Stimulated activated CD4-positive, alpha-beta T cell treated with anti-CD3 and anti-CD28 coated beads, Interleukin-1b, Interleukin-23, amount 100 ng/mL, for 4 hours (primary cell): ENCODE measurements at regions not wholly inside any gene's neighbourhood (a gene's known extent, or its start where the extent isn't known, plus 50 kb on each side); places are given as distances from the start of the nearest gene placed in this dataset.

Experiments used
- DNase-seq, 2 donors: peaks; one replicate each; pipeline ENCODE4 v3.0.0-alpha.2; 2020; ENCODE audit warnings: low read depth in 2 of 2

GRCh38 chr2:150705357-150705756 is 217.9 kb upstream of the RND3 start:
- no peak for DNase-seq

DNA sequence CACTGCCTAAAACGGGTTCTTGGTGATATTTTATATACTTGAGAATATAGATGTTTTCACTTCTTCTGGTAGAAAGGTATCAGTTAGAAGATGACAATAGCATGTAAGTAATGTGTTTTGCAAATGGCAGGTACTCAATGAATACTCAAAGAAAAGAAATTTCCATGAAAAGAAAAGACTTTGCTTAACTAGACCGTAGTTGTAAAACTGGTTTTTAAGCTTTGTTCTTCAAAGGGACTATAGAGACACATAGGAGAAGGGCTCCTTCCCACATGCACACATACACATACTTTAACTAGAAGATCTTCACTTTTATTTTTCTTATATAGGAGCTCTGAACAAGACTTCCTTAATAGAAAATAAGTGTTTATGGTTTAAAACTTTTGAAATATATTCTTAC is 215.3 kb upstream of the RND3 start:
- DNase-seq, result no peak

DNA sequence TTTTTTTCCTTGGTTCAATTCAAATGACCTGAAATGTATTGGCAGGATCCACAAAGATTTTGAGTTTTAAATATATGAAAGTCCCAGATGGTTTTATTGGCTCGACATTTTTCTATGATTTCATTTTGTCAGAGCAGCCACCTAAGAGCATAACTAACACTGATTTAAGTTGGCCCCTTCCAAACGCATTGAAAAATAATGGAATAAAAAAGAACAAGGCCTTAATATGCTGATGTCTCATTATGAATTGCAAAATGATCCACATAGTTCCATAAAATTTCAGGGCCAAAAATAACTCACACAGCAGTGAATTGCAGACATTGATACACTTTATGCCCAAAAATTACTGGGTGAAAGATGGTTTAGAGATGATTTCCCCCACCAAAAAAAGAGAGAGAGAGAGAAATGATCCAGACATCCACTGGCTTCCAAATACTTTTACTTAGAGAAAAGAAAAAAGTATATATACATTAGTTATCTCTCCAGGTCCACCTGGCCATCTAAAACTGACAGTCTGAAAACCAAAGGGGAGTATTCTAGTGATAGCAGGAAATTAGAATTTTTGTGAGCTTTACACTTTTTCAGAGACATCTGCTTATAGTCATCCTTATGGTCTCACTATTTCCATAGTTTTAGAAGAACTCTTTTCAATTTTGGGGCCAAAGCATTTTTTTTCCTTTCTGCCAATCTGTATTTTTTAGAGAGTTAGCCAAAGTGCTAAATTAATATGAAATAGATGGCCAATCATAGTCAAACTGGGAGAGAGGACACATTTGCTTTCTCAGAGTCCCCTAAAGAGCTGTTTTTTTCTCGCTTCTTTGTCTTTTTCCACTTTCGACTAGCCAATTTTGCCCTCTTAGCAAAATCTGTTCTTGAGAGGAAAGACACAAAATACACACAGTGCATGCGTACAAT is 213.5 kb upstream of the RND3 start:
- no peak for DNase-seq

DNA sequence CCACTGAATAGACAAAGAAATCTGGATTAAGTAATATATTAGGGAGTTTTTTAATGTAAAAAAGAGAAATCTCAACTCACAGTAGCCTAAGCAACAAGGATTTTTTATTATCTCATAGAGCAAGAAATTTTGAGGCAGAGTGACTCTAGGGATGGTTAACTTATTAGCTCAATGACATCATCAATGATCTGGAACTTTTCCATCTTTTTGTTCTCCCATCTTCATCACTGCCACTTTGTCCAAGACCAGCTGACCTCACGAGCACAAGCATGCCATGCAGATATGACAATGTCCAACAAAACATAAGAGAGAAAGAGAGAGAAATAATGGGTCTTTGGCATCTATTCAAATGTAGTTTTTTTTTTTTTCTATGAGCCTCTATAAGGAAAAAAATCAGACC is 211.8 kb upstream of the RND3 start:
- DNase-seq, result no peak

- no peak for DNase-seq
Observed at GRCh38 chr2:150698016-150698661, 210.7 kb upstream of the RND3 start.

DNA sequence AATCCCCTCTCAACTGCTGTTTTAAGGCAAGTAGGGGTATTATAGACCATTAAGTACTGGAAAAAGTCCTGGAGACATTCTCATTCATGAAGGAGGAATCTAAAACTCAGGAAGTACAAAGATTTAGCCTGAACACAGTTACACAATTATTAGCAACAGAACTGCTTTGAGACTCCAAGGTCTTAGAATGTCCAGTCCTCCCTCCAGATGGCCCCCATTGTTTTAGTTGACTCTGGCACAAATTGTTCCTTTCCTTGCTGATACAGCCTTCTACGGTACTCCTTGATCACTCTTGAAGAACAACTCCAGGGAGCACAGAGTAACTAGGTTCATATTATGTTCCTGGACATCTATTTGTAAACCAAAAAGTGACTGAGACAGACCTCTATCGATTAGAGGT is 210.1 kb upstream of the RND3 start:
- DNase-seq, result no peak

GRCh38 chr2:150695451-150696135 is 208.1 kb upstream of the RND3 start:
- no peak for DNase-seq

DNA sequence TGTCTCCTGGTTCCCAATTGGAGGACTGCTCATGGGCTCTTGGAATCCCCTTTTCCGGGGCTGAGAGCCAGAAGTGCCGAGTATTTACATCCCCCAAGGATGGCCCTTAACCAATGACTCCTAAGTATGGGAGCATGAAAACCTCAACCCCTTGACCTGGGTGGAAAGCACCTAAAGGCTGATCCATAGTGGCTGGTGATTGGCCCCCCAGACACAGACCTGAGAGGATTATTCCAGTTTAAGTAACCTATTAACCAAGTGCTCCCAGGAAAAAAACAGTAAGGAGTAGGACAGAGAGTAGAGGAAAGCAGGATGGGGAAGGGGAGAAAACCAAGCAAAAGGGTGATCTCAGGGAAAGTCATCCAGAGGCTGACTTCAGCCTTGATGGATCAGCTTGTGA is 206.1 kb upstream of the RND3 start:
- DNase-seq, result no peak

DNA sequence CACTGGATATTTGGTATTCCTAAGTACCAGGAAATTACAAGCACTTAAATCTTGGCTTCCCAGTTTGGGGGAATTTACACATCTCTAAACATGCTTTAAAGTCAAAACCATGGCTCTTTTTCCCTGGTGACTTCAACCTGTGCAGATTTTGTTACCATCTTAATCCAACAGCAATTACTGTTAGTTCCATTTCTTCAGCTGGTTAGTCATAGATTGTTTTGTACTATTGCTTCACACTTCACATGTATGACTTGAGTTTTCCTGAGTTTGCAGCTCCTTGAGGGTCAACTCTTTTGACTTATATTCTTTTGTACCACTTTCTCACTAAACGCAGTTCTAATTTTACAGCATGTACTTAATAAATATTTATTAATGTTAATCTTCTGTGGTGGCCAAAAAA is 203.4 kb upstream of the RND3 start:
- no peak for DNase-seq

GRCh38 chr2:150690261-150690660 is 202.8 kb upstream of the RND3 start:
- no peak for DNase-seq

DNA sequence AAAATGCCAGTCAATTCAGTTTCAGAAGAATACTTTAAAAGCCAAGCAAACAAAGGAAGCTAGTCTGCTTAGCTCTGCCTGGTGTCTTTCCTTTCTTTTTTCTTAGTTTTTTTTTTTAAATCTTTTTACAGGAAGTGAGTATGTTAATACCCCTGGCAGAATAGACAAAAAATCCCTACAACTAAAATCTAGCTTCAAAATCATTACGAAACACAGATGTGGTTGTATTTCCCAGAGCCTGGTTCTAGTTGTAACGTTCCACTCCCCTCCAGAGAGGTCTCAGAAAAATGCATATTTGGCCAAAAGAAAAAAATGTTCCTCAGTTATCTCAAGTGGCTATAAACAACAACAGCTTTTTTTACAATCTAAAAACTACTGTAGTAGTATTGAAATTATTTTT is 202.1 kb upstream of the RND3 start:
- DNase-seq, result no peak

DNA sequence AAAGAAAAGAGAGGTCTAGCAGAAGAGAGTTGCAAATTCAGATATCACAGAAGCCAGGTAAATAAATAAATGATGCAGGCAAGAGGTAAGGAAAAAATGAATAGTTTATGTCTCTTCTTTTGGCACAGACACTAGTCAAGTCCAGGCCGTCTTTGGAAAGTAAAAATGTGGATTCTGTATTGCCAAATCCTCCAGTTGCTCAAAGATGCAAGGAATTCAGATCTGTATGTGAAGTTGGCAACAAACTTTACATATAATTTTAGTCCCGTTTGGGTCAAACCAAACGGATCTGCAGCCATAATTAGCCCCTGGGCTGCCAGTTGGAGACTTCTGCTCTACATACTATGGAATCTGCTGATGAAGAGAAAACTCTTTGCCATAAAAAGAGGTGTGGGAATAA is 200.5 kb upstream of the RND3 start:
- DNase-seq, result no peak

DNA sequence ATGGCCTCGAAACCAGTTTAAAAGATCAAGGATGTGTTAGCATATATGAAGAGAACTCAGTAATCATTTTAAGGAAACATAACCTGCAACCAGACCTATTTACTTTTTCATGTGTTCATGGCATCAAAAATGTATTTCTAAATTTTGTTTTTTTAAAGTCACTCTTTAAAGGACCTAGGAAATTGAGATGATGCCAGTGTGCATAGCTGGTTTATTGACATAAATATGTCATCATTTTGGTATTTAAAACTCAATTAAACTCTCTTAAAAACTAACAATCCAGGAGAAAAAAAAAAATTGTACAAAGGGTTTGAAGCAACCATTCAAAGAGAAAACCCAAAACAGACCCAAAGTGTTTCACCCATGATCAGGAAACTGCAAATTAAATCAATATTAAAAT is 198.9 kb upstream of the RND3 start:
- DNase-seq, result no peak

GRCh38 chr2:150681120-150681804 is 193.8 kb upstream of the RND3 start:
- DNase-seq, result no peak

DNA sequence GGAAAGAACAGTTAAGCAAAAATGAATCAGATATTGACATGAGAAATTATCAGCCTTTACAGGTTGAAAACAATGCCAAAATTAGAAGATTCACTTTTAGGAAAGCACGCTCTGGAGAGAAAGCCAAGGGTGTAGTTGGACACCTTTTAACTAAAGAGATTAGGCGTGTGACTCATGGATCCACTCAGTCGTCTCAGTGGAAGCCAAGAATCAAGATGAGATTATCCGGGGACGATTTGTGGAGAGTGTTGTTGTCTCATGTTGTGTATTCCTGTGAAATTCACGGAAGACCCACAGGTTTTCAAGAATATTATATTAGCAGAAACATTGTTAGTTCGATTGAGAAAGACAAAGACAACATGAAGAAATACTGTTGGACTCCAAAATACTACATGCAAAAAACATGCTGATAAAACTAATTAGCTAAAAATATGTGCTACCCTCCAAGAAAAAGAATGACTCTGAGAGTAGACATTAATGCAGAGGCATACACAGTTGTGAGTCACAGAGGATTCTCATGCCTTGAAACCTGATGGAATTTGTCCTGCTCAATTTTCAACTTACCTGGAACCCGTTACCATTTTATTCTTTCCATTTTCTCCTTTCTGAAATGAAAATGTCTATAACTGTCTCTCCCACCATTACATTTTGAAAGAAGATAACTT is 192.1 kb upstream of the RND3 start:
- DNase-seq, result no peak

GRCh38 chr2:150677551-150677950 is 190.1 kb upstream of the RND3 start:
- no peak for DNase-seq

DNA sequence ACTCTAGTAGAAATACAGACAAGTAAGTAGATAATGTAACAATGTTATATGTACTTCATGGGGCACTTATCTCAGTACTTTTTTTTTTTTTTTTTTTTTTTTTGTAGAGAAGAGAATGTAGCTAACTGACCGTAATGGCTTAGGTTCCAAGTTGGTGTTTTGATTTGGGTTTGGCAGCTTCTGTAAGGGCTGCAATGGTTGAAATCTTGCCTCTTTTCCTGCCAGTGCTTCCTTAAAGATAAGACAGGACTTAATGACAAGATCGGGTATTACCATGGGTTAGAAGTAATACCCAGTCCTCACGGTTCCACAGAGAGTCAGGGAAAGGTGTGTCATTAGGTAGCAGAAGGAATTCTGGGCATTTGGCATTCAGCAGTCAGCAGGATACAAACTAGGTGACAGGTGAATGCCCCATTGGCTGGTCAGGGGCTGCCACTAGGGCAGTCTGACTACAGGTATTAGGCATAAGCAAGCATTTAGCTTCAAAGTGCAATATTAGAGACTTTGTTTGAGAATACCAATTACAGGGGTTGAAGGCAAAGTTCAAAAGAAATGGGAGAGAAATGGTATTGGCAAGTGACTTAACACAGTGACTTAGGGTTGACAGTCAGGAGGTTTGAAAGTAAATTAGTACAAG is 189.4 kb upstream of the RND3 start:
- DNase-seq, result no peak

- DNase-seq, result no peak
Observed at GRCh38 chr2:150675807-150676206, 188.3 kb upstream of the RND3 start.

- no peak for DNase-seq
Observed at GRCh38 chr2:150674283-150674682, 186.8 kb upstream of the RND3 start.

DNA sequence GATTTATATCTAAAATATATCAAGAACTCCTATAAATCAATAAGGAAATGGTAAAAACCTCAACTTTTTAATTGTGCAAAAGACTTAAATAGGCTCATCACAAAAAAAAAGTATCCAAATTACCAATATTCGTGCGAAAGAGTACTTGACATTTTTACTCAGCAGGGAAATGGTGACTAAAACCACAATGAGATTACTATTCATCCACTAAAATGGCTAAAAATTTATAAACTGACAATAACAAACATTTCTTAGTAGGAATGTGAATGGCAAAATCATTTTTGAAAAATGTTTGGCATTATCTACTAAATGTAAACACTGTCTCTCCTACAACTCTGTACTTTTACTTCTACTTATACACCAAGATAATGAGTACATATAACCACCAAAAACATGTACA is 184.8 kb upstream of the RND3 start:
- DNase-seq, result no peak

GRCh38 chr2:150669492-150669891 is 182.0 kb upstream of the RND3 start:
- no peak for DNase-seq
